ENCODE measurements at regions not wholly inside any gene's neighbourhood (a gene's known extent, or its start where the extent isn't known, plus 50 kb on each side); places are given as distances from the start of the nearest gene placed in this dataset.
"Not testable (repeated sequence)": the region's sequence is repeated elsewhere in the genome, so short reads cannot be mapped to it uniquely, and the experiment has no call there.

- DNase-seq (ENCODE audit: low read depth): no peak
Measured at GRCh38 chr7:24135003-24135817, 148.8 kb upstream of the NPY start.

- DNase-seq (ENCODE audit: low read depth): no peak
Measured at GRCh38 chr7:24137338-24137737, 146.7 kb upstream of the NPY start.

- DNase-seq (ENCODE audit: low read depth): peak; percentile 10
Measured at GRCh38 chr7:24138343-24138742, 145.6 kb upstream of the NPY start.

GRCh38 chr7:24140001-24140400 lies 144.0 kb upstream of the NPY start:
- DNase-seq (ENCODE audit: low read depth): no peak

GRCh38 chr7:24141874-24142509 lies 142.0 kb upstream of the NPY start:
- DNase-seq (ENCODE audit: low read depth): peak; percentile 10

GRCh38 chr7:24143547-24143946 lies 140.4 kb upstream of the NPY start:
- DNase-seq (ENCODE audit: low read depth): no peak

- DNase-seq (ENCODE audit: low read depth): no peak
Measured at GRCh38 chr7:24151944-24152343, 132.0 kb upstream of the NPY start.

- DNase-seq (ENCODE audit: low read depth): peak; percentile 16
Measured at GRCh38 chr7:24152356-24152755, 131.6 kb upstream of the NPY start.

GRCh38 chr7:24152877-24153472 lies 131.0 kb upstream of the NPY start:
- no peak for DNase-seq (ENCODE audit: low read depth)

- DNase-seq (ENCODE audit: low read depth): no peak
Measured at GRCh38 chr7:24157666-24158065, 126.3 kb upstream of the NPY start.

- no peak for DNase-seq (ENCODE audit: low read depth)
Measured at GRCh38 chr7:24158975-24159374, 125.0 kb upstream of the NPY start.

- DNase-seq (ENCODE audit: low read depth): no peak
Measured at GRCh38 chr7:24164401-24164800, 119.6 kb upstream of the NPY start.

- DNase-seq (ENCODE audit: low read depth): no peak
Measured at GRCh38 chr7:24169077-24169624, 114.8 kb upstream of the NPY start.

GRCh38 chr7:24171951-24172350 lies 112.0 kb upstream of the NPY start:
- not testable (repeated sequence) for DNase-seq (ENCODE audit: low read depth)

- no peak for DNase-seq (ENCODE audit: low read depth)
Measured at GRCh38 chr7:24172856-24173255, 111.1 kb upstream of the NPY start.

- no peak for DNase-seq (ENCODE audit: low read depth)
Measured at GRCh38 chr7:24175603-24176002, 108.4 kb upstream of the NPY start.

- DNase-seq (ENCODE audit: low read depth): no peak
Measured at GRCh38 chr7:24178811-24179570, 105.0 kb upstream of the NPY start.

GRCh38 chr7:24191362-24191761 lies 92.6 kb upstream of the NPY start:
- DNase-seq (ENCODE audit: low read depth): peak; percentile 25

- DNase-seq (ENCODE audit: low read depth): peak; percentile 68
Measured at GRCh38 chr7:24192053-24192452, 91.9 kb upstream of the NPY start.

GRCh38 chr7:24192691-24193090 lies 91.3 kb upstream of the NPY start:
- no peak for DNase-seq (ENCODE audit: low read depth)

- peak; percentile 74 for DNase-seq (ENCODE audit: low read depth)
Measured at GRCh38 chr7:24197852-24198251, 86.1 kb upstream of the NPY start.

GRCh38 chr7:24199978-24200377 lies 84.0 kb upstream of the NPY start:
- peak; percentile 3 for DNase-seq (ENCODE audit: low read depth)
